AML-193 (cell line): ENCODE measurements at regions not wholly inside any gene's neighbourhood (a gene's known extent, or its start where the extent isn't known, plus 50 kb on each side); places are given as distances from the start of the nearest gene placed in this dataset.

Experiments
- DNase-seq, 2 experiments: peaks; one replicate each; lab custom pipeline; 2025; lab: John Stamatoyannopoulos, UW

DNA sequence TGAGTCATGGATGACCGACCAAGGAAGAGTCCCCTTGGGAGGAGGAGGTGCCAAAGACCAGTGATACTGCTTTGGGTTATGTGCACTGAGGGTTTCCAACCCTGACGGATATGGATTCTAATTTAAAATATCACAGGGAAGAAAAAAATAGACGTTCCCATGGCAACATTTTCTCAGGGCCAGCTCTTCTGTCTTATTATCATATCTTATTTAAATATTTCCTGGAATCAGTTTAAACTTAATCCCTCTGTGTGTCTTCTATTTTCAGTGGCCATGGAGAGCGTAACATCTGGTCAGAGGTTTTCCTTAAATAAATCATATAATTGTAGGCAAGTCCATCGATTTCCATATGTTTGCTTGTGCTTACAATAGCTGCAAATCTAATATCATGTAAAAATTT is 205.4 kb upstream of the FMN2 start:
- DNase-seq, result no peak

- DNase-seq, result no peak
Observed at GRCh38 chr1:239888639-239889038, 203.0 kb upstream of the FMN2 start.

GRCh38 chr1:239891621-239892358 is 199.9 kb upstream of the FMN2 start:
- DNase-seq, result no peak

DNA sequence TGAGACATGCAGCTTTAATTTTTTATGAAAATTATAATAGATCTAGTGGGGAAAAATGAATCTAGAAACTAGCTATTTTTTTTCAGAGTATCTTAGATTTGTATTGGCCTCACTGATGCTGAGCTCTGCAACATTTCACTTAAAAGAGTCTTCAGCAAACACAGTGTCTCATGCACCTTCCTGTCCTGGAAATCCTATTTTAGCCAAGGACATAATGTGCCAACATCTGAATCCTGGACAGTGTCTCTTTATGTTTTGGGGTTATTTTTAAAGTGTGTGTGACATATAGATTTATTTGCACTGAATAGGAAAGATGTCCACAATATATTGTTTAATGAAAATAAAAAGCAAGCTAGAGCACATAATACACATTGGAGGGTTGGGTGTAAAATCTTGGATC is 199.1 kb upstream of the FMN2 start:
- no peak for DNase-seq

GRCh38 chr1:239893127-239893731 is 198.5 kb upstream of the FMN2 start:
- DNase-seq, result no peak

DNA sequence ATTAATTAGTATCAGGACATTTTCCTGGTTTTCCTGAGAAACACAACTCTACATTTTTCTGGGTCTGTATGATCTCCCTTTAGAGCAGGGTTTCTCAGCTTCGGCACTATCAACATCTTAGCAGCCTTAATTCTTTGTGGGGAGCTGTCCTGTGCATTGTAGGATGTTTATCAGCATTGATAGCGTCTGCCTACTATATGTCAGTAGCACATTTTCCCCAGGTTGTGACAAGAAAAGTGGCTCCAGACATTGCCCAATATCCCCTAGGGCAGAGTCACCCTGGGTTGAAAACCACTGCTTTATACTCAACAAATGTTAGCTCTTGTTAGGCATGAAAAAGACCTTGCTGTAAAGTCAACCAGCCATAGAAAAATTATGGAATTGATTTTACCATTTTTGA is 195.1 kb upstream of the FMN2 start:
- DNase-seq, result no peak

DNA sequence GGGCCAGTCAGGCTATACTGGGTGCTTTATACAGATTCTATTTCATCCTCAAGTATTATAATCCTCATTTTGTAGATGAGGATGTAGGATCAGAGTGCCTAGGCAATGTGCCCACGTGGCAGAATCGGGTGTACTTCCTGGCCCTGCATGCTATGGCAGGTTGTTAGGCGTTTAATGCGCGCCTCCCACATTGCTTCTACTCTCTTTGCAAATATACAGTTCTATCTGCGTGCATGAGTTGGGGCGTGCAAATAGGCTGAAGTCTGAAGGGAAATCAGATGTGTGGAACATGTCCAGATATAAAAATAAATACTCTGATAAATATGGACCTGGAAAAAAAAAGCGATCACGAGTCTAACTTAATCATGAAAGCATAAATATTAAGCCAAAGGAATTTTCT is 194.7 kb upstream of the FMN2 start:
- no peak for DNase-seq

DNA sequence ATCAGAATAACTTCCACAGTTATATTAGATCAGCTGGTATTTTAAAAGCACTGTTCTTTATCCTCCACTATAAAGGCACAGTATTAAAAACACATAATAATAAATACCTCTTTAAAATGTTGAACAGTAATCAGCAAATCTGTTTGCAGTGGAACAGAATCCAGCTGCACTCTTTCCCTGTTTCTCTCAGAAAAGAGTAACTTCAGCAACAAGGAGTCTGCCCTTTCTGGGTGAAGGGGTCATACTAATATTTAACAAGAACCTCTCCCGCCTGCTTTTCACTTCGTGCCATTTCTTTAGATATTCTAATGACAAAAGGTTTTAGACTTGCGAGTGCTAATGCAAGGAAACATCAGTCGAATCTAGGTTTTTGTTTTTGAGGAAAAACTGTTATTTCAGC is 194.2 kb upstream of the FMN2 start:
- DNase-seq, result no peak

DNA sequence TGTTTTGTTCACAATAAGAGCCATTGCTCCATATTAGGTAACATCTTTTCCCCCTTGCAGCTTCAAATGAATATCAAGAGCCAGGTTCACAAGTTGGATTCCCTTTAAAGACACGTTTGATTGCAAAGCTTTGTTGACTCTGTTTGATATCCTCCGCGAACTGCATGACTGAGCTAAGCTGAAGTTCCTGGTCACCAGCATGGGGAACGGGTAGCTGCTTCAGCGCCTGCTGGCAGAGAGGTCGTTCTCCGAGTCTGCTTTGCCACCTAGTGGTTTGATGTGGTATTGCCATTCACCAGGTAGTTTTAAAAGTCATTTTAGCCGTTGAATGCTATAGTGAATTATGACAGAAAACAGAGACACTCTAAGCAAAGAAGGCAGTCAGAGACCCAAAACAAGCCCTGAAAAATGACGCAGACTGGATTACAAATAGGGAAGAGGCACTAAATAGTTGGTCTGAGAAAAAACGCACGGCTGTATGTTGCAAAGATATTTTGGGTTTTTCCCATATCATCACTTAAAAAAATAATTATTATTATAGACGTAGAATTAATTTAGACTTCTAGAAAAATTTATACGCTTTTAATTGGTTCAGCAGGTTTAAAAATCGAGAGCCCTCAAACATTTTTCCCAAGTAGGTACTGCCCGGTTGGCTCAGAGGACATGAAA is 193.5 kb upstream of the FMN2 start:
- peak; percentile 63 to 67 for DNase-seq

DNA sequence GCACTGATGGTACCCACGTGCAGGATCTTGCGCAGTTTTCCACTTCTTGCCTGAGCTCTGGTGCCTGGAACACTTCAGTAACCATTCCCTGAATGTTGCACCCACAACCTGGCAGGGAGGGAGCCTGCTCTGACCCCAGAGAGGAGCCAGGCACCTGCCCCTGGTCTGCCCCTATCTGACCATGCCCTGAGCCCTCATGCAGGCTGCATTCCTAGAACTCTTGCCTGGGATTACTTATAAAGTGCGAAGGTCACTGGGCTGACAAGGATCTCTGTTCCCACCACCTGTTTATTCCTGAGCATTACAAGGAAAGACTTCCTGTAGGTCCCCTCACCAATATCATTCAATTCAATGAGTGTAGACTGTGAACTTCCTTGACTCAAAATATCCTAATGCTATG is 191.9 kb upstream of the FMN2 start:
- no peak for DNase-seq

DNA sequence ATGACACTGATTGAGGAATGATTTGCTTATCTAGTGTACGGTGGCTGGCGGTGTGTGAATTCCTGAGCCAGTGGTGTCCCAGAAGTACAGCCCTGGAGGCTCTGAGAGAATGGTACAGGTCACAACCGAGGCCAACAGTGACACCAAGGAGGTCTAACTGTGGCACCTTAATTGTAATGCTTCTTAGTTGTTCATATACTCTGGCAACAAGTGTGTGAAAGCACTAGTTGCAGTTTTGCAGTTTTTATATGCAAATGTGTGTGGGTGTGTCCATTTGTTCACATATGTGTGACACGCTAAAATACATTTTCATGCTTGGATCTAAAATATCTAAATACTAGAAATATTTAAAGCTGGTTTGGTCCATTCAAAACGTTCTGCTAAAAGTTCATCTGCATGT is 185.3 kb upstream of the FMN2 start:
- no peak for DNase-seq

DNA sequence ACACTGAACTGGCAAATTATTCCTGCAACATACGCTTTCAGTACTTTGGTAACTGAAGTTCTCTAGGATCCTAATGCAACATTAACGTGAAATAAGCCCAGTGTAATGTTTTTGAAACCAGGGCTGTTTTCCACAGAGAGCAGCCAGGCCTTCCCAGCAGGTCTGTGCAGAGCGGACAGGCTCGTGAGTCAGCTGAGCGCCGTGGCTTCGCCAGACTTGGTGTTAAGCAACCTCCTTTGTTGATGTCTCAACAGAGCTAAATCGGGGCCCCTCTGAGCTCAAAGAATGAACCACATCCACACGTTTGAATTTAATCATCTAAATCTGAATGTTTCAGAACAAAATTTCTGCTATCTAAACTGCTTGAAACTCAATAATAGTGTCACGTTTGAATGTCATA is 181.8 kb upstream of the FMN2 start:
- peak; percentile 14 to 41 for DNase-seq

DNA sequence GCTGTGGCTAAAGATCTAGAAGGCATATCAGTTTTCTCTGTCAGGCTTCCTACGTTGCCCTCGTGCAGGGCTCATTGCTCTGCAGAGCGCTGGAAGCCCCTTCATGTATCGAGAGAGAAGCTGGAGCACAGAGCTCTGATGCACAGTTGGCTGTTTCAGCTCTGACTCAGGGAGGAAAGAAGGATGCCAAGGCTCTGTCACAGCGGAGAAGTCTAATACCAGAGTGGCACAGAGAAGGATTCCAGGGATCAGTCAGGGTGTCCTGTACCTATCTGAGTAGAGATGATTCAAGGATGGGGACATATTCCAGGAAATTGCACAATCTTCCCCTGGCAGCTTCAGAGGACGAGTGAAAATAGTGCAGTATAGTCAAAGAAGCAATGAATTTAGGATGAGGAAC is 179.2 kb upstream of the FMN2 start:
- DNase-seq, result no peak

GRCh38 chr1:239913141-239913585 is 178.5 kb upstream of the FMN2 start:
- no peak for DNase-seq

GRCh38 chr1:239914751-239915231 is 176.9 kb upstream of the FMN2 start:
- DNase-seq, result no peak

DNA sequence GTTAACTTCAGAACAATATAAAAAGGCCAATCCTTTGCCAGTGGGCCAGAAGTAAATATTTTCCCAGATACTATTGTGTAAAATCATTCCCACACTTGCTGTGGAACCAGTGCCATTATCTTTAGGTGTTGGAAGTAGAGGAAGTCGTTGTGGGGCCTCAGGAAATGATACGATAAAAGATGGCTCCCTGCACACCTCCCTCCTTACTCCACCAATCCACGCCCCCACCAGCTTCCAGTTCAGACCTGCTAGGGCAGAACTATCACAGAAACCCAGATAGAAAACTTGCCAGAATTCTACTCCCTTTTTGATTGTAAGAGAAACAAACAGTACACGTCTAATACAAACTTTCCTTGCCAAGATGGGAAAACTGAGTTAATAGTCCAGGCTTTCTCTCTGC is 173.0 kb upstream of the FMN2 start:
- no peak for DNase-seq

DNA sequence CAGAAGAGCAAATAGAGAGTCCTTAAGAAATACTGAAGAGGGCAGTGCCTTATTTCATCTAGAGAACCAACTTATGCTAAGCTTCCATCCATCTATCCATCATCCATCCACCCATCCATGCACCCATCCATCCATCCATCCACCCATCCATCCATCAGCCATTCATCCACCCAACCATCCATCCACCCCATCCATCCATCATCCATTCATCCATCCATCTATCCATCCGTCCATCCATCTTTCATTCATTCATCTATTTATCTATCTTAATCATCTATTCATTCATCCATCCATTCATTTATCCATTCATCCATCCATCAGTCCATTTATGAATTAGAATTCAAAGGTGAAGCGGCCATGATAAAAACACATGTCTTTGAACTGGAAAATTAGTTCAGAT is 171.5 kb upstream of the FMN2 start:
- no peak for DNase-seq

GRCh38 chr1:239922778-239923522 is 168.7 kb upstream of the FMN2 start:
- DNase-seq, result no peak

DNA sequence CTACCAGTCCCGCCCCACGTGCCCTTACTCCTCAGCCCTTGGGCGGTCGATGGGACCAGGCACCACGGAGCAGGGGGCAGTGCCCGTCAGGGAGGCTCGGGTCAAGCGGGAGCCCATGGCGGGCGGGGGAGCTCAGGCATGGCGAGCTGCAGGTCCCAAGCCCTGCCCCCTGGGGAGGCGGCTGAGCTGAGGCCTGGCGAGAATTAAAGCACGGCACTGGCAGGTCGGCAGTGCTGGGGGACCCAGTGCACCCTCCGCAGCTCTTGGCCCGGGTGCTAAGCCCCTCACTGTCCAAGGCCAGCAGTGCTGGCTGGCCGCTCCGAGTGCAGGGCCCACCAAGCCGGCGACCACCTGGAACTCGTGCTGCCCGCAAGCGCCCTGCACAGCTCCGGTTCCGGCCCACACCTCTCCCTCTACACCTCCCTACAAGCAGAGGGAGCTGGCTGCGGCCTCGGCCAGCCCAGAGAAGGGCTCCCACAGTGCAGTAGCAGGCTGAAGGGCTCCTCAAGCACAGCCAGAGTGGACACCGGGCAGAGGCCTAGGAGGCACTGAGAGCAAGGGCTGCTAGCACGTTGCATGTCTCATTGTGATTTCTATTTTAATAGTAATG is 166.8 kb upstream of the FMN2 start:
- DNase-seq, result no peak

- DNase-seq, result no peak
Observed at GRCh38 chr1:239926184-239926583, 165.5 kb upstream of the FMN2 start.

- no peak for DNase-seq
Observed at GRCh38 chr1:239929317-239929716, 162.4 kb upstream of the FMN2 start.

DNA sequence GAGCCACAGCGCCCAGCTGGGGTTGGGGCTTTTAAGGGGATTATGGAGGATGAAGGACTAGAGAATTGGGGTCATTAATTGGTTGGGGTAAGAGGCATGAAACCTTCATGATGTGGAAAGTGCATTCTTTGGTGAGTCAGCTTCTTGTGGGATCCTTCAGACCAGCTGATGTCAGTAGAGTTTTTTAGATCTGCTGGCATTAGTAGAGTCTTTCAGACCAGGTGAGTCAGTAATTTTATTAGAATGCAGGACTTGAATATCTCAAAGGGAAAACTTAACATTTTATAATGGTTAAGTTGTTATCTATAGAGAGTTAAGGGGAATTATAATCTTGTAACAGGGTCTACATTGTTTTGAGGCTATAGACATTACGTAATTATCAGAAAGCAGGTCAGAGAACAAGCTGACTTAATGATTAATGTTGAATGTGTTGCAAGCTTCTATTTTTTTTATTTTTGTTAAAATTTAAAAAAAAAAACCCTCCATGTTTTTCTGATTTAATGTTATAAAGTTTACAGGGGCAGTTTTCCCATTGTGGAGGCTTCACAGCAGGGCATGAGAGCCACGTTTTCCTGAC is 160.9 kb upstream of the FMN2 start:
- DNase-seq, result no peak
